KMS-11 (cell line): ENCODE measurements at regions not wholly inside any gene's neighbourhood (a gene's known extent, or its start where the extent isn't known, plus 50 kb on each side); places are given as distances from the start of the nearest gene placed in this dataset.

Experiments
- H2AFZ ChIP-seq: fragments of 200-600 bp; sonication (generic); 2 replicates; pipeline ENCODE4 v1.6.1; 2016; ENCODE audit warnings: antibody characterized with exemption, mixed run types, low read depth
- H3K27ac ChIP-seq: fragments of 200-600 bp; sonication (generic); 2 replicates; pipeline ENCODE4 v1.6.1; 2016; ENCODE audit warnings: mild to moderate bottlenecking, mixed run types
- H3K27me3 ChIP-seq: fragments of 200-600 bp; sonication (generic); 2 replicates; pipeline ENCODE4 v1.6.1; 2017; ENCODE audit warnings: mild to moderate bottlenecking, low read depth, mixed run types, moderate library complexity; ENCODE audit not compliant: insufficient read depth
- H3K36me3 ChIP-seq: fragments of 200-600 bp; sonication (generic); 2 replicates; pipeline ENCODE4 v1.6.1; 2017; ENCODE audit warnings: mild to moderate bottlenecking, mixed run types; ENCODE audit not compliant: insufficient read depth
- H3K4me1 ChIP-seq: fragments of 200-600 bp; sonication (generic); 2 replicates; pipeline ENCODE4 v1.6.1; 2016; ENCODE audit warnings: mild to moderate bottlenecking, low read depth, mixed run types; ENCODE audit not compliant: poor library complexity, severe bottlenecking
- H3K4me2 ChIP-seq: fragments of 200-600 bp; sonication (generic); 2 replicates; pipeline ENCODE4 v1.7.0; 2016; ENCODE audit warnings: mild to moderate bottlenecking, mixed run types
- H3K4me3 ChIP-seq: fragments of 200-600 bp; sonication (generic); IDR thresholded peaks from 2 replicates; pipeline ENCODE4 v1.6.1; 2017; ENCODE audit warnings: low read depth, low read length, mixed read lengths; ENCODE audit not compliant: insufficient read depth
- H3K79me2 ChIP-seq: fragments of 200-600 bp; sonication (generic); 2 replicates; pipeline ENCODE4 v1.6.1; 2016; ENCODE audit warnings: low read depth, mixed run types; ENCODE audit not compliant: insufficient read depth
- H3K9ac ChIP-seq: fragments of 200-600 bp; sonication (generic); 2 replicates; pipeline ENCODE4 v1.6.1; 2016; ENCODE audit warnings: mild to moderate bottlenecking, mixed run types
- H4K20me1 ChIP-seq: fragments of 200-600 bp; sonication (generic); 2 replicates; pipeline ENCODE4 v1.6.1; 2016; ENCODE audit warnings: mild to moderate bottlenecking, mixed run types; ENCODE audit not compliant: insufficient read depth
- CTCF ChIP-seq: fragments of 200-600 bp; sonication (generic); conservative IDR thresholded peaks from 2 replicates; pipeline ENCODE4 v1.6.1; 2017; ENCODE audit warnings: low read depth, mild to moderate bottlenecking, antibody characterized with exemption, low read length, moderate library complexity, mixed read lengths

DNA sequence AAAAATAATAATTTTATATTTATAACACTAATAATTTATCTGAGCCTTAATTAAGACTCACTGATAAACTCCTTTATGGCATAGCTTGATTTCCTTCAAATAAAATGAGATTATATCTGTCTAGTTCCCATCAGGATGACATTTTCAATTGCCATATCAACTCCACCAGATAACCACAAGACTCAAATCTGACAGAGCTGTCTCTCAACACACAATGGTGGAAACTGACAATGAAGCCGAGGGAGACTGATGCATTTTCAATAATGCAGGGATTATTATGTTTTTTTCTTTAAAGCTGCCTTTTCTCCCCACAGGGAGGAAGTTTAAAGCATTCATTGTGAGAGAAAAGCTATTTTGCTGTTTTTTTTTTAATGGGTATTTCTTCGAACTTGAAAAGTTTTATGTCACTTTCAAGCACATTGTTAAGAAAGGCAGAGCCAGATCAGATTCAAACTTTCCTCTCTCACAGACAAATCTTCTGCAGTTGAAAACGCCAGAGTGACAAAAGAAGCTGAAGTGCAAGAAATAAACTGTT, 1326.9 kb upstream of the MIR17HG start:
- Histone ChIP-seq H3K9ac (no peak overlapping the region), H3K27me3 (no peaks in the 10 kb centered on the region), H4K20me1 (no peaks in the 10 kb centered on the region), H2AFZ (no peak overlapping the region), H3K4me3 (no peak overlapping the region), H3K27ac (no peak overlapping the region), H3K4me2 (no peak overlapping the region), H3K79me2 (no peaks in the 10 kb centered on the region), H3K4me1 (no peaks in the 10 kb centered on the region), H3K36me3 (no peaks in the 10 kb centered on the region)
- TF ChIP-seq CTCF = no peak

GRCh38 chr13:90027409-90027808, 1320.1 kb upstream of the MIR17HG start:
- no peaks in the 10 kb centered on the region for H3K79me2 ChIP-seq
- no peaks in the 10 kb centered on the region for H3K27me3 ChIP-seq
- H2AFZ ChIP-seq = no peak overlapping the region
- H3K36me3 ChIP-seq = no peaks in the 10 kb centered on the region
- H3K4me2 ChIP-seq = no peak overlapping the region
- no peak for TF ChIP-seq CTCF
- H3K27ac ChIP-seq = no peak overlapping the region
- H3K4me1 ChIP-seq = no peaks in the 10 kb centered on the region
- H3K9ac ChIP-seq = no peak overlapping the region
- no peaks in the 10 kb centered on the region for H4K20me1 ChIP-seq
- H3K4me3 ChIP-seq = no peak overlapping the region

- H3K79me2 ChIP-seq = no peaks in the 10 kb centered on the region
- H3K36me3 ChIP-seq = no peaks in the 10 kb centered on the region
- no peaks in the 10 kb centered on the region for H3K27me3 ChIP-seq
- no peak for TF ChIP-seq CTCF
- H3K9ac ChIP-seq = no peak overlapping the region
- no peak overlapping the region for H3K27ac ChIP-seq
- no peaks in the 10 kb centered on the region for H4K20me1 ChIP-seq
- H3K4me1 ChIP-seq = no peaks in the 10 kb centered on the region
- H2AFZ ChIP-seq = no peak overlapping the region
- no peak overlapping the region for H3K4me2 ChIP-seq
- H3K4me3 ChIP-seq = no peak overlapping the region
Measured at GRCh38 chr13:90032313-90032712, 1315.2 kb upstream of the MIR17HG start.

DNA sequence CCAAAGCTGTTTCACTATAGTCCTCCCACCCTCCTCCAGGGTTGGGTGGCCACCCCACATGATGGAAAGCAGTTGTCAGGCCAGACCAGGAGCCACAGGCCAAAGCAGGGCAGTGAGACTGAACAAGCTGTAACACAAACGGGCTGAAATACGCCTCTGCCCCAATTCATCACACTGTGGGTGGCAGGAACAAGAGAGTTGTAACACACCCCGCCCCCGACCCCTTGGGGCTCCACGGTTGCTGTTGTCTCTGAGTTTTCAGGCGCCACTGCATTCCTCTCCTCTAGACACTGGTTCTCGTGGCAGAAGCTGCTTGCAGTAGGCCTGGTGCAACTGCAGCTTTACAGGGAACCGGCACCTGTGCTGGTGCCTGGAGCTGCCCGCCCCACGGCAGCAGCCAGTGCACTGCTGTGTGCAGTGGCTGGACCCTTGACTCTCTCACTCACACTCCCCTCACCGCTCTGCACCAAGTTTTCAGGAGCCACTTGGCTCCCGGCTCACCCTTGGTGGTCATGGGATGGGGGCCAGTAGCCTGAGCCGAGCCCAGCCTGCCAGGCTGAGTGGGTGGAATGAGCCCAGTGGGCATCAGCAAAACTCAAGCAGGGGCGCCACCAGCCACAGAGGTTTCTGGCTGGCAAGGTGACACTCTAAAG, 1314.5 kb upstream of the MIR17HG start:
- no peak overlapping the region for H3K4me2 ChIP-seq
- no peaks in the 10 kb centered on the region for H4K20me1 ChIP-seq
- no peak for TF ChIP-seq CTCF
- H3K79me2 ChIP-seq = no peaks in the 10 kb centered on the region
- H3K4me1 ChIP-seq = no peaks in the 10 kb centered on the region
- H2AFZ ChIP-seq = no peak overlapping the region
- H3K27me3 ChIP-seq = no peaks in the 10 kb centered on the region
- no peaks in the 10 kb centered on the region for H3K36me3 ChIP-seq
- H3K9ac ChIP-seq = no peak overlapping the region
- H3K4me3 ChIP-seq = no peak overlapping the region
- H3K27ac ChIP-seq = no peak overlapping the region
